ENCODE measurements at regions not wholly inside any gene's neighbourhood (a gene's known extent, or its start where the extent isn't known, plus 50 kb on each side); places are given as distances from the start of the nearest gene placed in this dataset.
"Not testable (repeated sequence)": the region's sequence is repeated elsewhere in the genome, so short reads cannot be mapped to it uniquely, and the experiment has no call there.

- no peak for TF ChIP-seq CTCF (IDR thresholded peaks at IDR 0.05; ENCODE audit: low read depth, low read length)
- no peak overlapping the region for H3K4me3 ChIP-seq (ENCODE audit: low read depth, low read length)
Measured at GRCh38 chr13:37959284-37959683, 89.7 kb upstream of the TRPC4 start.

- H3K4me3 ChIP-seq (ENCODE audit: low read depth, low read length) = no peak overlapping the region
- no peak for TF ChIP-seq CTCF (IDR thresholded peaks at IDR 0.05; ENCODE audit: low read depth, low read length)
Measured at GRCh38 chr13:37956536-37956935, 87.0 kb upstream of the TRPC4 start.

DNA sequence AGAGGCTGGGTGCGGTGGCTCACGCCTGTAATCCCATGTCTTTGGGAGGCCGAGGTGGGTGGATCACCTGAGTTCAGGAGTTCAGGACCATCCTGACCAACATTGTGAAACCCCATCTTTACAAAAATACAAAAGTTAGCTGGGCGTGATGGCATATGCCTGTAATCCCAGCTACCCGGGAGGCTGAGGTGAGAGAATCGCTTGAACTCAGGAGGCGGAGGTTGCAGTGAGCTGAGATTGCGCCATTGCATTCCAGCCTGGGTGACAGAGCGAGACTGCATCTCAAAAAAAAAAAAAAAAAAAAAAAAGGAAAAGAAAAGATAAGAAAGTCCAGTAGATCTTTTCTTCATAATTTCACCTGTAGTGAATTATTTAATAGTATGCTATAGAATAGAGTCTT, 85.0 kb upstream of the TRPC4 start:
- H3K4me3 ChIP-seq (ENCODE audit: low read depth, low read length) = not testable (repeated sequence)

DNA sequence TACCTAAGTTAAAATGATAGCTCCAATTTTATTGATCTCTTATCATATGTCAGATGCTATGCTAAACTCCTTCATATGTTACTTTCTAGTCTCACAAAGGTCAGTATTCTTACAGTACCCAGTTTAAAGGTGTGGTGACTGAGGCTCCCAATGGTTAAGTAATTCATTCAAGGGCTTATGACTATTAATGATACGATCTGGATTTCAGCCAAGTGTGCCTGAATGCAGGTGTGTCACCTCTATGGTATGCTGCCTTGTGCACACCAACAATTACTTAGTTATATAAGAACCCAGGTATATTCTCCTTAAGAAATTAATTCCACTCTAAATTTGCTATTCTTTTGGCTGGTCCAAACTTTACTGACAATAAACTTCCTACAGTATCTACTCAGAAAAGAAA, 84.6 kb upstream of the TRPC4 start:
- no peak overlapping the region for H3K4me3 ChIP-seq (ENCODE audit: low read depth, low read length)
- no peak for TF ChIP-seq CTCF (IDR thresholded peaks at IDR 0.05; ENCODE audit: low read depth, low read length)

GRCh38 chr13:37953696-37954095, 84.1 kb upstream of the TRPC4 start:
- TF ChIP-seq CTCF (IDR thresholded peaks at IDR 0.05; ENCODE audit: low read depth, low read length) = no peak
- H3K4me3 ChIP-seq (ENCODE audit: low read depth, low read length) = no peak overlapping the region

DNA sequence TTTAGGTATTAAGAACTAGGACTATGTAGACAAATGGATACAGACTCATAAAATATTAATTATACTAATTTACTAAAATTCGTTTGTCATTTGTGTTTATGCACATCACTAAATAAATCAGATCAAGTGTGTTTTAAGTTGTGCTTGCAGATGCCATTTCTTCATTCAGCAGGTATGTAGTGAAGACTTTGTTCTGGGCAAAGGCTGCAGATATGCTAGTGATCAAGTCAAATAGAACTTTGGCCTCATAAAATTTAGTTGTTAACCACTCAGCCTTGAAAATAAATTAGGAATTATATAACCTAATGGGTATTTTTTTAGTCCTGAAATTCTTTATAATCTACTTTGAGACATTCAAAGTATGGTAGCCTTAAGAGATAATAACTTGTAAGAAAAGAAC, 80.4 kb upstream of the TRPC4 start:
- TF ChIP-seq CTCF (IDR thresholded peaks at IDR 0.05; ENCODE audit: low read depth, low read length) = no peak
- H3K4me3 ChIP-seq (ENCODE audit: low read depth, low read length) = no peak overlapping the region

- no peak for TF ChIP-seq CTCF (IDR thresholded peaks at IDR 0.05; ENCODE audit: low read depth, low read length)
- H3K4me3 ChIP-seq (ENCODE audit: low read depth, low read length) = no peak overlapping the region
Measured at GRCh38 chr13:37947419-37948140, 78.0 kb upstream of the TRPC4 start.
